OCI-M2 (cell line): ENCODE measurements at regions not wholly inside any gene's neighbourhood (a gene's known extent, or its start where the extent isn't known, plus 50 kb on each side); places are given as distances from the start of the nearest gene placed in this dataset.

ENCODE experiments used
- DNase-seq: peaks from one replicate; lab custom pipeline; 2025; ENCODE audit not compliant: unreplicated experiment; lab: John Stamatoyannopoulos, UW

DNA sequence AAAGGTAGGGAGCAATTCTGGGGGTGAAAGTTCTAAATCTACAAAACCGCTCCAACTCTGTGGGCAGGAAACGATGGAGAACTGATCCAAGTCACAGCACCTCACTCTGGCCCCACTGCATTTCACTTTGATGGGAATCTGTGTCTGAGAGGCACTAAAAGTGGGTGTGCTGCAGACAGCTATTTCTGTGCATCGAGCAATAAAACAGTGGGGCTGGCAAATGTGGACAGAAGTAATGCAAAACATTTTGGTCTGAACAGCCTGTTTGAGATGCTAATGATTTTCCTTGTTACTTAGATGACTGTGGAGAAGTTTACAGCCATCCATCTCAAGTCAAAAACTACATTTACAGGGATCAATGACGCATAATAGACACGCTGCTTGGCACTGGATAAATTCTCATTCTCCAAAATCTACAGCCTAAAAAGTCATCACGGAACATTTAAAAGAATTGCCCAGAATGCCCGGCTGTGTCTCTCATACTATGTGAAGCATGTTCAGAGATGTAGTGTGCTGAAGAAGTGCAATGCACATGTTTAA, 1671.6 kb upstream of the TENM3 start:
- no peak for DNase-seq

DNA sequence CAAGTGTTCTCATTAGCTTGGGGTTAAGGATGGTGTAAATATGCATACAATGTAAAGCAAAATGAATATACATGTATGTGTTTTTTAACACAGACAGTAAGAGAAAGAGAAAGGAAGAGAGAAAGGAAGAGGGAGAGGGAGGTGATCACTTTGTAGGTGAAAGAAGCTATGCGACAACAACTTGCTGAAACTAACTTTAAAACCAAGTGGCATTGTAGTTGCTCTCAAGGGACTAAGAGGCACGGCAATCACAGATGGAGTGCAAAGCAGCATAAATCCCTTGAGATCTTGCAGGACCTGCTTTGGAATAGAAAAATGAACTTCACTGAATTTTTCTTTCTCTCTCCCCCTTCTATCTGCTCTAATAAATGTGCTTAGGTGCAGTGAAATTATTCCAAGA, 1665.0 kb upstream of the TENM3 start:
- no peak for DNase-seq

DNA sequence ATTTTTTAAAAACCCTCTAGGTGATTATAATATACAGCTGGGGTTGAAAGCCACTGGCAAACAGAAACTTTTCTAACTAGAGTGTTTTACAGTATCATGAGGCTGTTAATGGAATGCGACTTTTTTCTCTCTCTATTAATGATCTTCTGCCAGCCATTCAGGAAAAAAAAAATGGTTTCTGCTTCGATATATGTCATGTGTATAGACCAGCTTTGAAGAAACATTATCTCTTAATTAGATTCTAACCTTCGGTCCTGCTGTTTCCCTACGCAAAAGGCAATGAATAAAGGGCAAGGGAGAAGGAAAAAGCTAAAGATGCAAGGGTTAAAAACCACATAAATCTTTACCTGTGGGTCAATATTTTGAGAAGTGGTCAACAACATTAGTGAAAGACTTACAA, 1662.1 kb upstream of the TENM3 start:
- DNase-seq = no peak

DNA sequence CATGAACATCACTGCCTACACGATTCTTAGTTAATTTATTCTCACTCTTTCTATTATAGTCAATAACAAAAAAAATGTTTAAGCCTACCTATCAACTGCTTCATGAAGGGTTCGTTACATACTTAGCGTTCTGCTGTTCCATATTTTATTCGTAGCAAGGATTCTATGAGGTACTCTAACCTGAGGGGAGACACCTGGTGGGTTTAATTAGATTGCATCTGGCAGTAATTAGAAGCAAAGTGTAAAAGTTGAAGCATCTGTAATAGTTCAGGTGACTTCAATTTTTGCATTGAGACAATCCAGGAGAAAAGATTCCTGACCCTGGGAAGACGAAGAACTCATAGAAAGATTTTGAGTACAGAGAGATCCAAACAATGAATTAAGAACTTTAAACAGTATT, 1655.8 kb upstream of the TENM3 start:
- DNase-seq = no peak

DNA sequence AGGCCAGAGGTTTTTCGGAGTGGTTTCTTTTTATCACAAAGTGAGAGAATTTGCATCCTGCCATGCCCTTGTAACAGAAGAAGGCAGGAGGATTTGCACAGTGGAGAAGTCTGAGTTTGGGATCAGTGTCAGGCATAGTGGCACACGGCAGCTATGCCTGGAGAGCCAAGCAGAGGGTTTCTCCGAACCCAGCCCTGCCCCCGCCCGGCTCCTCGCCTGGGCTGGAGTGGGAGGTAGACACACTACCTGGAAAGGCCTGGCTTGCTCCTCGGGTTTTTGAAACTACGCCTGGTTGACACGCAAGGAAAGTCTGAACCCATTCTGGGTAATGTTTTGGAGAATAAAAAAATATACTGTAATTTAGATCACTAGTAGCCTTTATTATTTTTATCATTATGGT, 1653.6 kb upstream of the TENM3 start:
- DNase-seq = no peak

DNA sequence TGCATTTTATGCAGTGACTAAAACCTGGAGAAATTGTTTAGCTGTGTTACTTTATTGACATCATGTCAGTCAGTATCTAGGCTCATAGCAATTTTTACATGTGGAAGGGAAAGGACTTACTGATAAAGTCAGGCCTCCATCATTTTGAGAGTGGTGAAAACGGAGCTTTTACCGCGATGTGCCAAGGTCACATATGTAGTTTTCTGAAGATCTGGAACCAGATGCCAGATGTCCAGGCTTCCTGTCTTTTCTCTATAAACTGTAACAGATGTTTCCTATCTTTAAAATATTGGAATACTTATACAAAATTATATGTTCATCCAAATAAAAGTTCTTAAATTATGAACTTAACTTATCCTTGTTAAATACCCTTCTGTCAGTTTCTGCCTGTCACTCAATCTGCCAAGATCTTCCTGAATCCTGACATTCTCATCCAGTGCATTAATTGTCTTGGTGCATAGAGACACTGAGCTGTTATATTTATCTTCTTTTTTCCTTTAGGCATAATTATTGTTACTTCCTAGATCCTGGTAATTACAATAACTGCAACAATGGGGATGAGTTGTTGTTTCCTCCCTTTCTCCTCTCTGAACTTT, 1646.2 kb upstream of the TENM3 start:
- DNase-seq = no peak

DNA sequence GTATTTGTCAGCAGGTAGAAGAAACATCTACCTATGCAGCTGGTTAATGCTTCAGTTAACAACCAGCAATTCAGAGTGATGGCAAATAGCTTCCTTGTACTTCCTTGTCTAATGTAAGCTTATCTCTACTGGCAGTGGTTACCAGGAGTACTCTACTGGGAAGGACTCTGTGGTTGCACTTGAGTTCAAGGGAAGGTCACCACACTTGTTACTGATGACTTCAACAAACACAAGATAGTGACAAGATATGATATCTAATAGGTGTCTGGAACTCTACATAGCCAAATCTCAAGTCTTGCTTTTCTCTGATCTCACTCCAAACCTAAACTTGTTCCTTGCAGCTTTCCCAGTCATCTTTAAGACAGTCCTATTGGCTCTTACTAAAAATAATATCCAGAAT, 1644.9 kb upstream of the TENM3 start:
- DNase-seq = no peak

DNA sequence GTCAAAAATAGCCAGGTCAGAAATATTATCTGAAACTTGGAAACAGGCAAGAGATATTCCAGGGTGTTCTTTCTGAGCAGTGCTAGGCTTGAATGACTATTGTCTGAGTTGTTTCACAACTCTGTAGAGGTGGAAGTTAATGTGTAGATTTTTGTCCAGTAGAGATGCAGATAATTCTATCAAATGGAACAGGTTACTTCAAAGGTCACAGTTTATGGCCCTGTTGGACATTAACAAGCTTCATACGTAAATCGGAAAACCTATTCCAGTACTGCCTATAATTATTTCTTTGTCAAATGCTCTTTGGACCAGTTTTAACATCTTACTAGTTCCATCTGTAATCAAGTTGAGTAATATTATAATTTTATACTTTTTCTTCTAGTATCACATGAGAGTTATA, 1639.4 kb upstream of the TENM3 start:
- DNase-seq = no peak

DNA sequence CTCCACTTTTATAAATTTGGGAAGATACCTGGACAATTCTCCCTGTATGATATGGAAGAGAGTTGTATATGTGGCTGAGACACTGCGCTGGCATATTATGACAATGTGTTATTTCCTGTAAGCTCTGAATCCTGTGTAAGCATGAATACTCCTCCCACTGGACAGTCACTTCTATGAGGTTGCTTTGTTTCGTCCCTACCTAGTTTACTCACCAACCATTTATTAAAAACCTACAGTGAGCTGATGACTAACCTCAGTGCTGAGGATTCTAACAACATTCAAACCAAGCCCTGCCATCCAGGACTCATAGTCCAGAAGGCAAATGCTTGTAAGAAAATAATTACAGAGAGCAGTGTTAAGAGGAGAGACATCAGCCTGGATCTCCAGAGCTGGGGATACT, 1632.9 kb upstream of the TENM3 start:
- DNase-seq = no peak

DNA sequence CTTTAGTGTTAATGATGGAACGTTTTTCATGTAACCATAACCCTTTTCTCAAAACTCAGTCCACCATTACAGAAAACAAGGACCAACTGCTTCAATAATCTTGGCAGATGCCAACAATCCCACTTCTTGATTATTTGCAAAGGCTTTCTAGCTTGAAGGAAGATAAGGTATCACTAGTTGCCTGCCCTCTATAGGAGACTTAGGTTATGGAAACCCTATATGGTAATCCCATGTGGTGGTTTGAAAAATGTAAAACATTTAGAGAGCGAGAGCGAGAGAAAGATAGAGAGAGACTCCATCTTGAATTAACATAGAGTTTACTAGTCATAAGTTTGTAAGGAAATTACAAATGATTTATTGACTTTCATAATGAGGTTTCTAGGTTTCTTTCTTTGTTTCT, 1627.5 kb upstream of the TENM3 start:
- no peak for DNase-seq

DNA sequence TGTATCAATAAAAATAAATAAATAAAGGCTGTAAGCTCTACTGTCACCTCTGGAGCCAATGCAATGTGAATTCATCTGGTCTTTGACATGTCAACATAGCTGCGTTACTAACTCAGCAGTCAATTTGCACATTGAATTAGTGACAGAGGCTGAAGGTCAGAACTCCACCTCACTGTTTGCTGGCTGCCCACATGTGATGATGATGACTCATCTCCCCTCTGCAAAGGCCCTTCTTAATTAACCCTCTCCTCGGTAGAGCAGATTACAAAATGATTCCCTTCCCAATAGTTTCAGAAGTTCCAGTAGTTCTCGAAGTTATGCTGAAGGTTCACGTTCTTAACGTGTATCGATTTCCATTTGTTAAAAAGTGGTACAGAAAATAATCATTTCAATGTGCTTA, 1626.0 kb upstream of the TENM3 start:
- DNase-seq = no peak

DNA sequence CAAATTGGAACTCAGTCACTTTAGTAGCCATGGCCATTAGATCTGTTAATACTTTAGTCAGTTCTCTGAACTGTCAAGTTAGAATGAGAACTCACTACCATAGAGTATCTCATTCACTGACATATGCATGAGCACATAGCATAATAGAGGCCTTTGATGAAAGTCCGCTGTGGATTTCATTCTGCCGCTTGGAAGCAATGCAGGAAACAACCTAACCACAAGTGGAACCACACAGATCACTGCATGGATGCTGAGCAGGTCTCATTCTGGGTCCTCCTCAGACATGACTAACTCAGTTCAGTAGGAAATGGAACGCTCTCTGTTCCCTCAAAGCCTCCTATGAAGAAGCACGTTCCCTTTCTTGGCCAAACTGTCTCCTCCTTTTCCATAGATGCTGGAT, 1624.8 kb upstream of the TENM3 start:
- DNase-seq = no peak

DNA sequence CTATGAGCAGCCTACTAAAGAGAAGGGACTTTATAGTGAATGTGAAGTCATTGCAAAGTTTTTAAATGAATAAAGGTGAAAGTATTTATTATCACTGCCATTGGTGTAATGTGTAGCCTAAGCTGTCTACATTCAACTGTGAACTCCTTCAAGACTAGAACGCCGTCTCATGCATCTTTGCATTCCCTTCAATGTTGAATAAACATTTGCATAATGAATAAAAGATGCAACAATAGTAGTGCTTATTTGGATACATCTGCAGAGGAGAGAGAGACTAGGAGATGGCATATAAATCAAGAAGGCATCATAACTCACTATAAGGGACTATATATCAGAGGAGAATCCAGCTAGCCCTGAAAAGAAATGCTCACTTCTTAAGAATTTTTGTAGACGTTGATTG, 1623.8 kb upstream of the TENM3 start:
- no peak for DNase-seq

DNA sequence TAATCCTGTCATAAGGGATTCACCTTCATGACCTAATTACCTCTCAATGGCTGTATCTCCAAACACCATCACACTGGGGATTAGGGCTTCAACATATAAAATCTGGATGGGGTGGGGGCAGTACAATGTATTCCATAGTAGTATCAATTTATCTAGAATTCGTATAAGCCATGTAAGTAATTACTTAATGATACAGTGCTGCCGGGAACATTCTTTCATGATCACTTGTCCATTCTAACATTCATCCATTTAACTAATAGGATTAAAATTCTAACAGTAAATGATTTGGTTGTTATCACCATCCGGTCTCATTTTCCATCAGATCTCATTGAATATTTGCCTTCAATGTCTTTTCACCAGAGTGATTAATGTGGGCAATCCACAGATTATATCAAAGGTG, 1620.9 kb upstream of the TENM3 start:
- no peak for DNase-seq

DNA sequence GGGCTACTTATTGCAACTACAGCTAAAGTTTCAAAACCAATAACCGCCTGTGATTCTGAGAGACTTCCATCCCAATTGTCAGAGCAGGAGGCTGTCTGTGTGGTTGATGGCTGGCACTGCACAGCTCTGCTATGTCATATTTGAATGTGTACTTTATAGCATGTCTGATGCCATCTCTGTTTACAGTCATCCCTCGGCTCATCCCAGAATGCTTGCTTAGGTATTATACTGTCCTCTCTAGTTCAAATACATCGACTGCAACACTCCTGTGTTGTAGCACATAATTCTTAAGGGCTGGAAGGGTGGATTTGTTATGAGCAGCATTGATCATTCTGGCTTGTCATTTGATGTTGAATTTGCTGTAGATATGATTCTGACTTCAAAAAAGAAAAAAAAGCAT, 1617.5 kb upstream of the TENM3 start:
- DNase-seq = no peak

DNA sequence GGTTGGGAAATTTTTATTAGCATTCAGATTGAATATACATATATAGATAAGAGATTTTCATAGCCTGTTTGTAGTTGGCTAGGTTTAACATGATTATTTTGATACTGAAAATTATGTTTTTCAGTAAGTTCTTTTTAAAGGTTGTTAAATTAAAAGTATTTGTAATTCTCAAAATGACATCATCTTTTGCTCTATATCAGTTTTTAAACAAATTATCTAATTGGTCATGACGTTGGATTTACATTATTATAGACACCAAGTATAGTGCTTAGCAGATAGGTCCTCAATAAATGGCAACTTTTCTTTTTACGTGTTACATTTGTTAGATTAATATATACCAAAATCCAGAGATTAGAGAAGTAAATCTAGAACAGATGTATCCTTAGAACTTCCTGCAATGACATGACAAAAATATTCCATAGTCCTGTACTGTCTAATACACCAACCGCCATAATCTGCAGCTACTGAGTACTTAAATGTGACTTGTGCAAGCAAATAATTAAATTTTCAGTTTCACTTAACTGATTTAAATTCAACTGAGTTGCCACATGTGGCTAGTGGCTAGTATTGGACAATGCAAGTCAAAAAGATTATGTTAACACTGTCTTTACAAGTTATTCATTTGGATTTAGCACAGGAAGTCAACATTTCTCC, 1613.1 kb upstream of the TENM3 start:
- no peak for DNase-seq

DNA sequence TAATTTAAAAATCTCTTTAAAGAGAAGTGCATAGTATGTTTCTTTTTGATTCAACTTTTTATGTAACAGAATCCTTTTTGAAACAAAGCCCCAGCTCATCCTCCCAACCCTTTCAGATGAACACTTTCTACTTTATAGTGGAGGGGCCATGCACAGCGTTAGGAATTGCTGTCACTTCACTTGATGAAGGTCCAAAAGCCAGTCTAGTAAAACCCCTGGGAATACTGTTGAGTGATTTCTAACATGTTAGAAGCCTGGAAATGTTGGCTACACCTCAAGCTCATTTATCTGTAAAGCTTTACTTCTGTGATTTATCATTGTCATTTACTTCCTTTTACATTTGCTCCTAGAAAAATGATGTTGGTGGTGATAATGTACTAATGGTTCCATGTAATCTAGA, 1608.9 kb upstream of the TENM3 start:
- no peak for DNase-seq

DNA sequence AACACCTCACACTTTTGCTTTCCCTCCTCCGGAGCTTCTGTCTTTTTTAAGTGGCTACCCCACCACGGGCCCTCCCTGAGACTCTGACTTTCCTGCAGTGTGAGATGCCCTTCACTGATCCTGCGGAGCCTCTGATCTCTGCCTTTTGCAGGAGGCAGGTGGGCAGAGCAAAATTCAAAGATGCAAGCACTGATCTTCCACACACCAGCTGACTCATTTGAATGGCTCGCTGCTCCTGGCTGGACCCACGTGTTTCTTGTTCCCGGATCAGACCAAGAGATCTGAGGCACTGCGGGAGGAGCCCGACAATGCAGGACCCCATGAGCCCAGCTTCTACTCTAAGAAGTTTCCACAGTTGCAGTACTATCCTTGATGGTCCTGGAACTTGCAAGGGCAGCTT, 1607.9 kb upstream of the TENM3 start:
- no peak for DNase-seq

DNA sequence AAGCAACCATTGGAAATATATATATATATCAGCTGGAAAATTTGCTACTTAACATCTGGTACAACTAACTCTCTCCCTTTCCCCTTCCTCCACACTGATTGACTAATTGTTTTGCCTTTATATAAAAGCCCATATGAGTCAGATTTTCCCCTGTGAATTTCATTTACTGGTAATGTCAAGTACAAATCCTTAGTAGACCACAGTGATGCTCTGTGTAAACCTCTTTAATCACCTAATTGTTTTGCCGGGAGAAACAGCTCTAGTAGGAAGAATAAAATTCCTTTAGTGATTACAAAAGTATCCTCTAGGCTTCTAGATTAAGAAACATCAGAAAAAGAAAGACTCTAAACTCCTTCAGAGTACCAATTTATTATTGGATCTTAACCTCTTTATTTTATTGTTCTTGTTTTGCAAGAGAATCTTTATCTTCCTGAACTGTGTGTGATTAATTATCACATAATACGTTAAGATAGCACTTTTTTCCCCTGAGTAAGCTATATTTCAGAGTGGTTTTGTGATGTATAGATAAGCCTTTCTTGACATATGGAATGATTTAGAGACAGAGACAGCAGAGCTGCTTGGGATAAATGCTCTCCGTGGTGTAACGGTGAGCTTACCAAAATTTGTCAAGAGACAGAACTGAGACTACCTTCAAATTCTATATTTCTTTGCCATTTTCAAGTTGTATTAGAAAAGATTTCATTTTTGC, 1606.4 kb upstream of the TENM3 start:
- DNase-seq = no peak

DNA sequence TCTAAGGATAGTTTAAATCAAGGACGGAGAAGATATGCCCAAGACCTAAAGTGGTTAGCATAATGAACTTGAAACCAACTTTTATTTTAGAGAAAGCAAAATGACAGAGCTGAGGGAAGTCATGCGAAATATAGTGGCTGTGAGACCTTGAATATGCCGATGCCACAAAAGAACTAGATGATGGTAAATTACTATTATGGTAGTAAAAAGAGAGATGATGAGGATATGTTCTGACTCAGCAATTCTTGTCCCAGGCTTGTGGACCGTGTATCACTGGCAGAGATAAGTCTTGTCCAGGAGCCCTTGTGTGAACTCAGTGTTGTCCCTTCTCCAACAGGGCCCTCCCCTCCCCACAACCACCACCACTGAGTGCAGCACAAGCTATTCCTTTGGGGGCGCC, 1605.6 kb upstream of the TENM3 start:
- DNase-seq = no peak

DNA sequence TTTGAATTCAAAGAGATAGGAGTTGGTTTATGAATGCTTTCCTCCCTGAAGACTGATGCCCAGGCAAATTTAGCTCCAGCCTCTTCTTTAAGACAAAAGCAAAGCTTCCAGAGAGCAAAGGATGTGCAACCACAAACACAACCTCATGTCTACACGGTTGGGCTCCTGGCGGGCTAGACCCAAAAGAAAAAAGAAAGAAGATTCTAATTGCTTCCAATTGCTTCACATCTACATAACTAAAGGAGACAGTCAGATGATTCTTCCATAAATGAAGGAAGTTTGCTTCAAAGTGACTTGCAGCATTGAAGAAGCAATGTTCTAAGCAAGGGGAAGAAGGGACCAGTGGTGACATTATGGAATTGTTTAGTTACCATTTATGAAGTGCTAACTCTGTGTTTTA, 1603.0 kb upstream of the TENM3 start:
- DNase-seq = no peak

DNA sequence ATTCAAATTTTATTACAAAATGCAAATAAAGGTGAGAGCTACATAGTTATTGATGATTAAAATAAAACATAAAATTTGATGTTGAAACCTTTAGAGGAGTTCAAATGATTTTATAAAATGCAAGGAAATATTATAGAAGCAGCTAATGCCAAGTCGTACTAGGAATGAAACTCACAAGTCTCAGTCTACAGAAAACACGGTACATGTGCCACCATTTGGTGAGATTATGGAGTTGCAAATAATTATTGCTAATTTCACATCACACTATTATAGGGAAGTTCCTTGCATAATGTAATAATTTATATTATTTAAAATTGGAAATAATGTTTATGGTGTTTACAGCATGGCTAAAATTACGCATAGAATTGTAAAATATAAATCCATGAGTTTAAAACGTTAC, 1601.7 kb upstream of the TENM3 start:
- DNase-seq = no peak

DNA sequence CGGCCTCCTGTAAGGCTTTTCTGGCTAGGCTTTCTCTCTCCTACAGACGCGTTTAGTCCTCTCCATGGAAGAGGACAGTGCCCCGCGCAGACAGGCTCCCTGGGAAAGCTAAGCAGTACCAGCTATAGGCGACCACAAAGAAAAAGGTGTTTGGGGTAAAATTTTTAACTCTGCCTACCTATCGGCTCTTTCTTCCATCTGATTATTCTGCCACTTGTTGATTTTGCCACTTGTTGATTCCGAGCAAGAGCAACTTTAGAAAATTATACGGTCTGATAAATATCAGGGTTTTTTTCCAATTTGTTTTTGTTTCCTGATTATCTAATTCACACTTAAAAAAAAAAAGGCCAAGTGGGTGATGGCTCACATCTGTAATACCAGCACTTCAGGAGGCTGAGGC, 1600.5 kb upstream of the TENM3 start:
- DNase-seq = no peak
